Ovary (tissue), 7 donors: ENCODE measurements at regions not wholly inside any gene's neighbourhood (a gene's known extent, or its start where the extent isn't known, plus 50 kb on each side); places are given as distances from the start of the nearest gene placed in this dataset.

ENCODE experiments used
- DNase-seq, 5 donors: peaks; one replicate each; pipeline ENCODE4 v3.0.0-alpha.2; 2019 to 2020
- H3K27ac ChIP-seq, 2 donors: fragments of 200-600 bp; one replicate each; pipeline versions ENCODE4 v1.5.1 to v1.8.0; 2019 to 2022
- H3K27me3 ChIP-seq: fragments of 200-600 bp; one replicate; pipeline ENCODE4 v1.8.0; 2022
- H3K36me3 ChIP-seq: fragments of 200-600 bp; sonication (generic); one replicate; pipeline ENCODE4 v1.5.1; 2019
- H3K4me1 ChIP-seq: one replicate; pipeline ENCODE4 v1.8.1; 2013; ENCODE audit warnings: mild to moderate bottlenecking, moderate library complexity; ENCODE audit not compliant: insufficient read depth
- H3K4me3 ChIP-seq: fragments of 200-600 bp; sonication (generic); one replicate; pipeline ENCODE4 v1.5.1; 2017
- H3K9me3 ChIP-seq, 2 donors: fragments of 200-600 bp in 1 of 2; sonication (generic) in 1 of 2; one replicate each; pipeline versions ENCODE4 v1.5.1 to v1.8.1; 2013 to 2019; ENCODE audit warnings: mild to moderate bottlenecking in 1 of 2, moderate library complexity in 1 of 2
- EP300 ChIP-seq: sonication (generic); formaldehyde crosslinking; IDR thresholded peaks from one replicate; pipeline ENCODE4 v1.6.1; 2017; ENCODE audit warnings: antibody characterized with exemption
- POLR2A ChIP-seq: fragments of 450-650 bp; IDR thresholded peaks from one replicate; pipeline ENCODE4 v1.6.1; 2017; ENCODE audit warnings: antibody characterized with exemption, mild to moderate bottlenecking, moderate library complexity
- WGBS, 3 donors: extraction: QIAGEN DNeasy Blood & Tissue Kit in 1 of 3; methylation state at CpG; one replicate each; pipeline versions ENCODE4 v1.1.5 to v1.1.7; 2013 to 2017; 5-methylcytosine and 5-hydroxymethylcytosine counted together
- intact Hi-C, 4 donors: fragments of 100-400 bp; cut with DNase I; formaldehyde crosslinking; loops; one replicate each; pipeline versions ENCODE4 v1.11.0 to v1.15.1; 2022 to 2023
- TF ChIP-seq, protein P1 (sequence below), 3 donors: fragments of 450-650 bp in 2 of 3; fragments of 200-600 bp in 1 of 3; IDR thresholded peaks; one replicate each; pipeline versions ENCODE4 v1.5.1 to v1.8.0; 2016 to 2022; ENCODE audit warnings: antibody characterized with exemption in 3 of 3, mild to moderate bottlenecking in 1 of 3
- donor health status: DM: no; HTN: no; CAD: no; lungs with moderate emphysema.
- donor health status: DM: no; HTN: no; CAD: no.
- donor health status: Bipolar disorder and iron deficiency.
- donor health status: DM: no; HTN: no; CAD: no.
- donor health status: DM: yes; HTN: yes; CAD: no.

DNA sequence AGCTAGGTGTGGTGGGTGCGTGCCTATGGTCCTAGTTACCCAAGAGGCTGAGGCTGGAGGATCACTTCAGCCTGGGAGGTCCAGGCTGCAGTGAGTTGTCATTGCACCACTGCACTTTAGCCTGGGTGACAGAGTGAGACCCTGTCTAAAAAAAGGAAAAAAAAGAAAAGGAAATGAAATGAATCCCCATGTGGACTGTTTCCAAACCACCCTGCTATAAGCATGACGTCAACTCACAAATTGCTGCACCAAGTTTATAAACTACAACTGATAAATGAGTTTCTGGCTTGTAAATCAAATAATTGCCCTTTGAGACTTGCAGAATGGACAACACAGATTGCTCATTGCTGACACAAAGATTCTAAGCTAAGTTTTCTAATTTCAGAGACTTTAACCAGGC lies 51.0 kb upstream of the STK38L start:
- Histone ChIP-seq H3K4me1 (peaks cover 2% of the 10 kb centered on the region), H3K36me3 (no peaks in the 10 kb centered on the region), H3K4me3 (no peak overlapping the region), H3K27ac (no peak overlapping the region), H3K27me3 (no peaks in the 10 kb centered on the region), H3K9me3 (no peaks in the 10 kb centered on the region)
- intact Hi-C loops, result no loop called here
- 1 to 46% (median 40%) methylated on average over 2 of the region's 2 CpGs for WGBS, 3 donors
- TF ChIP-seq EP300 (peak; percentile 5), POLR2A (no peak)
- TF ChIP-seq, protein P1, sequence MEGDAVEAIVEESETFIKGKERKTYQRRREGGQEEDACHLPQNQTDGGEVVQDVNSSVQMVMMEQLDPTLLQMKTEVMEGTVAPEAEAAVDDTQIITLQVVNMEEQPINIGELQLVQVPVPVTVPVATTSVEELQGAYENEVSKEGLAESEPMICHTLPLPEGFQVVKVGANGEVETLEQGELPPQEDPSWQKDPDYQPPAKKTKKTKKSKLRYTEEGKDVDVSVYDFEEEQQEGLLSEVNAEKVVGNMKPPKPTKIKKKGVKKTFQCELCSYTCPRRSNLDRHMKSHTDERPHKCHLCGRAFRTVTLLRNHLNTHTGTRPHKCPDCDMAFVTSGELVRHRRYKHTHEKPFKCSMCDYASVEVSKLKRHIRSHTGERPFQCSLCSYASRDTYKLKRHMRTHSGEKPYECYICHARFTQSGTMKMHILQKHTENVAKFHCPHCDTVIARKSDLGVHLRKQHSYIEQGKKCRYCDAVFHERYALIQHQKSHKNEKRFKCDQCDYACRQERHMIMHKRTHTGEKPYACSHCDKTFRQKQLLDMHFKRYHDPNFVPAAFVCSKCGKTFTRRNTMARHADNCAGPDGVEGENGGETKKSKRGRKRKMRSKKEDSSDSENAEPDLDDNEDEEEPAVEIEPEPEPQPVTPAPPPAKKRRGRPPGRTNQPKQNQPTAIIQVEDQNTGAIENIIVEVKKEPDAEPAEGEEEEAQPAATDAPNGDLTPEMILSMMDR (IDR thresholded peaks at IDR 0.05), result no peak
- no peak for DNase-seq

DNA sequence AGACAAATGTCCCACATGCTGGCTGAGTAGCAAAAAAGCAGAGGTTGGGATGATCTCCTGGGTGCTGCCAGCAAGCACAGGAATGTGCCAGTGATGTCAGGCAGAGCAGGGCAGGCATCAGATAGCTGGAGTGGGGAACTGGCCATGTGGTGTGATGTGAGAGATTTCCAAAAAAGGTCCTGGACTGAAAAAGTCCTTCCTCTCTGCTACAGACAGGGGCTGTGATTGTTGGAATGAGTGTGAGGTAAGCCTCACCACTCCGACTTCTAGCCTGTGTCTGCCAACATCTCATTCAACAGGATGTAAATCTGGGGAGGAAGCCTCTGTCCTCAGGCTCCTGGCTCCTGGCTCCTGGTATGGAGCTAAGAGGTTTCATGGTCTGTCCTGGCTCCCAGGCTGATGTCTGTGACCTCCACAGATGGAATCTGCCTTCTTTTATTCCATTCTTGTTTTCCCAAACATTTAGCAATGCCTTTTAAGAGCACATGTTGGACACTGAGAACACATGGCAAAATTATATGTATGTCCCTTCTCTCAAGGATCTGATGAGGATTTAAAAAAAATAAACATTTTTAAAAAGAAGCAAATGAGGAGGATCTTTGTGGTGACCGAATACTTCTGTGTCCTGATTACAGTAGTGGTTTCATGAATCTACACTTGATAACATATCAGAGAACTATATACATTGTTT lies 50.1 kb upstream of the STK38L start:
- intact Hi-C loops, result no loop called here
- TF ChIP-seq, protein P1 (IDR thresholded peaks at IDR 0.05), result no peak
- TF ChIP-seq EP300 (no peak), POLR2A (no peak)
- WGBS, 3 donors, result 47 to 51% (median 48%) methylated on average over 2 of the region's 2 CpGs

More for the DNA sequence above, 50.1 kb upstream of the STK38L start:
- Histone ChIP-seq H3K27ac (no peak overlapping the region), H3K27me3 (no peaks in the 10 kb centered on the region), H3K4me1 (peaks cover 2% of the 10 kb centered on the region), H3K9me3 (no peaks in the 10 kb centered on the region), H3K36me3 (no peaks in the 10 kb centered on the region), H3K4me3 (no peak overlapping the region)
- no peak for DNase-seq
